Inflammatory macrophage (primary cell): ENCODE measurements at regions not wholly inside any gene's neighbourhood (a gene's known extent, or its start where the extent isn't known, plus 50 kb on each side); places are given as distances from the start of the nearest gene placed in this dataset.
"Not testable (repeated sequence)": the region's sequence is repeated elsewhere in the genome, so short reads cannot be mapped to it uniquely, and the experiment has no call there.

Source experiments
- DNase-seq, 2 donors: peaks; one replicate each; pipeline ENCODE4 v3.0.0-alpha.2; 2020 to 2022

GRCh38 chr2:208807756-208808155, 401.2 kb downstream of the PTH2R start:
- DNase-seq = no peak

GRCh38 chr2:208811885-208812284, 405.3 kb downstream of the PTH2R start:
- DNase-seq = not testable (repeated sequence)

GRCh38 chr2:208819190-208819589, 412.6 kb downstream of the PTH2R start:
- DNase-seq = no peak

- DNase-seq = no peak
These were observed 413.6 kb downstream of the PTH2R start for GRCh38 chr2:208820014-208820688.

GRCh38 chr2:208827109-208827508, 420.5 kb downstream of the PTH2R start:
- DNase-seq = no peak

- DNase-seq = no peak
These were observed 421.1 kb downstream of the PTH2R start for GRCh38 chr2:208827549-208828221.

- DNase-seq = no peak
These were observed 423.6 kb downstream of the PTH2R start for GRCh38 chr2:208830203-208830602.

GRCh38 chr2:208847651-208848050, 441.1 kb downstream of the PTH2R start:
- DNase-seq = no peak

GRCh38 chr2:208854717-208855116, 448.1 kb downstream of the PTH2R start:
- DNase-seq = no peak

GRCh38 chr2:208867374-208867773, 460.8 kb downstream of the PTH2R start:
- no peak for DNase-seq

GRCh38 chr2:208872591-208872990, 466.0 kb downstream of the PTH2R start:
- no peak for DNase-seq

GRCh38 chr2:208879666-208880065, 473.1 kb downstream of the PTH2R start:
- DNase-seq = no peak

GRCh38 chr2:208880171-208880570, 473.6 kb downstream of the PTH2R start:
- DNase-seq = no peak

GRCh38 chr2:208890486-208890885, 483.9 kb downstream of the PTH2R start:
- no peak for DNase-seq

GRCh38 chr2:208892203-208892602, 485.6 kb downstream of the PTH2R start:
- no peak for DNase-seq

- no peak for DNase-seq
These were observed 499.7 kb downstream of the PTH2R start for GRCh38 chr2:208906330-208906729.

- no peak for DNase-seq
These were observed 508.4 kb upstream of the MAP2 start for GRCh38 chr2:208915401-208915800.

- DNase-seq = no peak
These were observed 507.0 kb upstream of the MAP2 start for GRCh38 chr2:208916881-208917280.

- DNase-seq = not testable (repeated sequence)
These were observed 502.5 kb upstream of the MAP2 start for GRCh38 chr2:208921358-208921757.

GRCh38 chr2:208927867-208928266, 496.0 kb upstream of the MAP2 start:
- no peak for DNase-seq

GRCh38 chr2:208929139-208929864, 494.5 kb upstream of the MAP2 start:
- DNase-seq = no peak

GRCh38 chr2:208929894-208930427, 493.9 kb upstream of the MAP2 start:
- DNase-seq = no peak

GRCh38 chr2:208935531-208935930, 488.3 kb upstream of the MAP2 start:
- no peak for DNase-seq

- DNase-seq = no peak
These were observed 486.3 kb upstream of the MAP2 start for GRCh38 chr2:208937521-208937920.
